ENCODE measurements at regions not wholly inside any gene's neighbourhood (a gene's known extent, or its start where the extent isn't known, plus 50 kb on each side); places are given as distances from the start of the nearest gene placed in this dataset.

GRCh38 chr14:79949906-79950305 is 261.4 kb downstream of the DIO2 start:
- no peak for TF ChIP-seq CTCF (IDR thresholded peaks at IDR 0.05)
- TF ChIP-seq POLR2A (IDR thresholded peaks at IDR 0.05) = no peak

Measured in uterus (tissue), 2 donors.